ENCODE measurements at regions not wholly inside any gene's neighbourhood (a gene's known extent, or its start where the extent isn't known, plus 50 kb on each side); places are given as distances from the start of the nearest gene placed in this dataset.

- Histone ChIP-seq H3K4me3 (no peak overlapping the region), H3K27ac (no peak overlapping the region), H3K36me3 (no peaks in the 10 kb centered on the region), H4K20me1 (ENCODE audit: low read depth) (no peaks in the 10 kb centered on the region), H3K4me2 (no peak overlapping the region), H3K9me3 (ENCODE audit: low read depth) (no peaks in the 10 kb centered on the region), H3K79me2 (ENCODE audit: low read depth) (no peaks in the 10 kb centered on the region), H2AFZ (replicated peaks) (no peak overlapping the region), H3K4me1 (no peaks in the 10 kb centered on the region), H3K9ac (no peak overlapping the region), H3K27me3 (no peaks in the 10 kb centered on the region), H3F3A (ENCODE audit: low read depth) (no peaks in the 10 kb centered on the region)
- DNase-seq (ENCODE audit: low spot score): peak; percentile 61
- Mint-ChIP-seq H3K4me1 (peaks cover 2% of the 10 kb centered on the region), H3K4me3 (no peak overlapping the region), H3K9me3 (peaks cover 3% of the 10 kb centered on the region), H3K27me3 (ENCODE audit: insufficient read depth, low read depth) (peaks cover 8% of the 10 kb centered on the region), H3K27ac (no peak overlapping the region), H3K36me3 (no peaks in the 10 kb centered on the region)
- TF ChIP-seq EZH2 (IDR thresholded peaks at IDR 0.05): no peak
- peak; percentile 71 for TF ChIP-seq CTCF (IDR thresholded peaks at IDR 0.05)
Observed at GRCh38 chr5:36414869-36415282, 113.2 kb upstream of the RANBP3L start.

GRCh38 chr5:36416605-36417004 lies 114.9 kb upstream of the RANBP3L start:
- Histone ChIP-seq H3K27ac (no peak overlapping the region), H3K4me1 (no peaks in the 10 kb centered on the region), H3K36me3 (no peaks in the 10 kb centered on the region), H3K4me3 (no peak overlapping the region), H3K27me3 (no peaks in the 10 kb centered on the region), H3K9me3 (ENCODE audit: low read depth) (no peaks in the 10 kb centered on the region), H3K4me2 (no peak overlapping the region), H2AFZ (replicated peaks) (no peak overlapping the region), H4K20me1 (ENCODE audit: low read depth) (no peaks in the 10 kb centered on the region), H3K9ac (no peak overlapping the region), H3K79me2 (ENCODE audit: low read depth) (no peaks in the 10 kb centered on the region), H3F3A (ENCODE audit: low read depth) (no peaks in the 10 kb centered on the region)
- no peaks in the 10 kb centered on the region for H3K9me3 Mint-ChIP-seq
- DNase-seq (ENCODE audit: low spot score): no peak
- peaks cover 2% of the 10 kb centered on the region for H3K27me3 Mint-ChIP-seq (ENCODE audit: insufficient read depth, low read depth)
- H3K4me3 Mint-ChIP-seq: no peak overlapping the region
- H3K4me1 Mint-ChIP-seq: peaks cover 2% of the 10 kb centered on the region
- H3K27ac Mint-ChIP-seq: no peak overlapping the region
- TF ChIP-seq EZH2phosphoT487 (IDR thresholded peaks at IDR 0.05) (no peak), CTCF (IDR thresholded peaks at IDR 0.05) (no peak), EZH2 (IDR thresholded peaks at IDR 0.05) (no peak)
- H3K36me3 Mint-ChIP-seq: no peaks in the 10 kb centered on the region

- peaks cover 4% of the 10 kb centered on the region for H3K4me1 Mint-ChIP-seq
- H3K27me3 Mint-ChIP-seq (ENCODE audit: insufficient read depth, low read depth): peaks cover 2% of the 10 kb centered on the region
- H3K27ac Mint-ChIP-seq: no peak overlapping the region
- no peak overlapping the region for H2AFZ ChIP-seq (replicated peaks)
- no peaks in the 10 kb centered on the region for H3K9me3 ChIP-seq (ENCODE audit: low read depth)
- H3K27me3 ChIP-seq: no peaks in the 10 kb centered on the region
- no peaks in the 10 kb centered on the region for H4K20me1 ChIP-seq (ENCODE audit: low read depth)
- no peak overlapping the region for H3K4me3 ChIP-seq
- H3K79me2 ChIP-seq (ENCODE audit: low read depth): no peaks in the 10 kb centered on the region
- no peak overlapping the region for H3K9ac ChIP-seq
- no peaks in the 10 kb centered on the region for H3F3A ChIP-seq (ENCODE audit: low read depth)
- DNase-seq (ENCODE audit: low spot score): no peak
- no peak overlapping the region for H3K4me3 Mint-ChIP-seq
- TF ChIP-seq EZH2phosphoT487 (IDR thresholded peaks at IDR 0.05): no peak
- no peak for TF ChIP-seq EZH2 (IDR thresholded peaks at IDR 0.05)
- TF ChIP-seq CTCF (IDR thresholded peaks at IDR 0.05): no peak
- H3K36me3 Mint-ChIP-seq: no peaks in the 10 kb centered on the region
- H3K9me3 Mint-ChIP-seq: no peaks in the 10 kb centered on the region
- H3K27ac ChIP-seq: no peak overlapping the region
- no peaks in the 10 kb centered on the region for H3K4me1 ChIP-seq
- no peak overlapping the region for H3K4me2 ChIP-seq
- no peaks in the 10 kb centered on the region for H3K36me3 ChIP-seq
Observed at GRCh38 chr5:36417221-36417620, 115.5 kb upstream of the RANBP3L start.

- Histone ChIP-seq H4K20me1 (ENCODE audit: low read depth) (no peaks in the 10 kb centered on the region), H2AFZ (replicated peaks) (no peak overlapping the region), H3F3A (ENCODE audit: low read depth) (no peaks in the 10 kb centered on the region), H3K4me3 (no peak overlapping the region), H3K79me2 (ENCODE audit: low read depth) (no peaks in the 10 kb centered on the region), H3K4me2 (no peak overlapping the region), H3K27me3 (no peaks in the 10 kb centered on the region), H3K9me3 (ENCODE audit: low read depth) (no peaks in the 10 kb centered on the region), H3K27ac (no peak overlapping the region), H3K36me3 (no peaks in the 10 kb centered on the region), H3K4me1 (no peaks in the 10 kb centered on the region), H3K9ac (no peak overlapping the region)
- no peak for DNase-seq (ENCODE audit: low spot score)
- H3K27ac Mint-ChIP-seq: no peak overlapping the region
- H3K36me3 Mint-ChIP-seq: no peaks in the 10 kb centered on the region
- H3K9me3 Mint-ChIP-seq: no peaks in the 10 kb centered on the region
- no peak overlapping the region for H3K4me3 Mint-ChIP-seq
- peaks cover 2% of the 10 kb centered on the region for H3K27me3 Mint-ChIP-seq (ENCODE audit: insufficient read depth, low read depth)
- peaks cover 7% of the 10 kb centered on the region for H3K4me1 Mint-ChIP-seq
- TF ChIP-seq CTCF (IDR thresholded peaks at IDR 0.05) (no peak), EZH2phosphoT487 (IDR thresholded peaks at IDR 0.05) (no peak)
Observed at GRCh38 chr5:36417668-36418067, 116.0 kb upstream of the RANBP3L start.

Measured in neural progenitor cell (in vitro differentiated cells).